Activated naive CD4-positive, alpha-beta T cell treated with anti-CD3 and anti-CD28 coated beads for 36 hours (primary cell): ENCODE measurements at regions not wholly inside any gene's neighbourhood (a gene's known extent, or its start where the extent isn't known, plus 50 kb on each side); places are given as distances from the start of the nearest gene placed in this dataset.

ENCODE experiments used
- CTCF ChIA-PET: fragments of 350-600 bp; sonication (Branson Sonifier 250); formaldehyde crosslinking; loops from one replicate; lab custom pipeline; 2021; ENCODE audit warnings: antibody characterized with exemption; lab: Charles Lee
- DNase-seq: peaks from one replicate; pipeline ENCODE4 v3.0.0-alpha.2; 2020
- H3K27ac Mint-ChIP-seq: one replicate; pipeline ENCODE4 v1.8.0; 2021; ENCODE audit warnings: mild to moderate bottlenecking, mixed read lengths
- H3K27me3 Mint-ChIP-seq: one replicate; pipeline ENCODE4 v1.8.0; 2021; ENCODE audit warnings: low read depth, mixed read lengths
- H3K36me3 Mint-ChIP-seq: one replicate; pipeline ENCODE4 v1.8.0; 2021; ENCODE audit warnings: low read depth, mixed read lengths
- H3K4me1 Mint-ChIP-seq: one replicate; pipeline ENCODE4 v1.8.0; 2021; ENCODE audit warnings: low read depth, mixed read lengths
- H3K4me3 Mint-ChIP-seq: one replicate; pipeline ENCODE4 v1.8.0; 2021; ENCODE audit warnings: mild to moderate bottlenecking, moderate library complexity, mixed read lengths
- H3K9me3 Mint-ChIP-seq: one replicate; pipeline ENCODE4 v1.8.0; 2021; ENCODE audit warnings: mixed read lengths
- intact Hi-C: fragments of 100-400 bp; cut with micrococcal nuclease; formaldehyde crosslinking; loops from one replicate; pipeline ENCODE4 v1.15.1; 2023

GRCh38 chr4:26176598-26177149, 144.1 kb upstream of the RBPJ start:
- peaks cover 9% of the 10 kb centered on the region for H3K27me3 Mint-ChIP-seq
- H3K36me3 Mint-ChIP-seq: no peaks in the 10 kb centered on the region
- intact Hi-C loops: no loop called here
- CTCF ChIA-PET: no interaction called here
- no peaks in the 10 kb centered on the region for H3K9me3 Mint-ChIP-seq
- peaks cover 16% of the 10 kb centered on the region for H3K4me1 Mint-ChIP-seq
- no peak for DNase-seq
- no peak overlapping the region for H3K4me3 Mint-ChIP-seq
- no peak overlapping the region for H3K27ac Mint-ChIP-seq

DNA sequence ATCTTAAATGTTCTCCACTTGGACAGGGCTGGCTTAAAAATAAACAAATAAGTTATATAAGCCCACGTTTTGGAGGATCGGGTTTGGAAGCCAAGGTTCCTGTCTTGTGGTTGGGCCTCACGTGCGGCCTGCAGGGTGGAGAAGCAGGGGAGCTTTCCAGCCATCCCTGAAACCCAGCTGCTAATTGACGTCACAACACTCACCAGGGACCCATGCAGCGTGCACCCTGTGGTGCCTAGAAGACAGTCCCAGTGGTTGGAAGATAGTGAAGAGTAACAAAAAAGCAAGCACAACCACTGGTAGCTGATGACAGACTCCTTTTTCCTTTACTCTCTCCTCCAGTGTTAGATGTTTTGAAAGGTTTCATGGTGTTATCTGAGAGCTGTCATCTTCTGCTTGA, 142.0 kb upstream of the RBPJ start:
- intact Hi-C loops: loop anchor here (1.0 kb wide), 3 partner anchors 14 to 91 kb away; no protein-coding TSS in a partner anchor
- Mint-ChIP-seq H3K27me3 (peaks cover 1% of the 10 kb centered on the region), H3K4me3 (no peak overlapping the region), H3K4me1 (peaks cover 16% of the 10 kb centered on the region), H3K27ac (peak overlapping the region; percentile 60), H3K36me3 (no peaks in the 10 kb centered on the region), H3K9me3 (no peaks in the 10 kb centered on the region)
- CTCF ChIA-PET: interaction anchor here (0.6 kb wide), 2 partner anchors 30 to 89 kb away, joined by 3 to 4 read pairs; no protein-coding TSS in a partner anchor
- DNase-seq: no peak

- intact Hi-C loops: loop anchor here (1.0 kb wide), 3 partner anchors 14 to 91 kb away; no protein-coding TSS in a partner anchor
- DNase-seq: peak; percentile 33
- CTCF ChIA-PET: interaction anchor here (0.6 kb wide), 2 partner anchors 29 to 89 kb away, joined by 3 to 4 read pairs; no protein-coding TSS in a partner anchor
- Mint-ChIP-seq H3K4me1 (peaks cover 16% of the 10 kb centered on the region), H3K27ac (peak overlapping the region; percentile 60), H3K9me3 (no peaks in the 10 kb centered on the region), H3K27me3 (no peaks in the 10 kb centered on the region), H3K4me3 (no peak overlapping the region), H3K36me3 (no peaks in the 10 kb centered on the region)
Measured at GRCh38 chr4:26179316-26179760, 141.5 kb upstream of the RBPJ start.

DNA sequence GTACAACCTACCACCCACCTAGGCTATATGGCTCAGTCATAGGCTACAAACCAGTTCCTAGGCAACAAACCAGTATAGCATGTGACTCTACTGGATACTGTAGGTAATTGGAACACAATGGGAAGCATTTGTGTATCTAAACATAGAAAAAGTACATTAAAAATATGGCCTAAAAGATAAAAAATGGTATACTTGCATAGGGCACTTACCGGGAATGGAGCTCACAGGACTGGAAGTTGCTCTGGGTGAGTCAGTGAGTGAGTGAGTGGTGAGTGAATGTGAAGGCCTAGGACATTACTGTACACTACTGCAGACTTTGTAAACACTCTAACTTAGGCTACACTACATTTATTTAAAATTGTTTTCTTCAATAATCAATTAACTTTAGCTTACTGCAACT, 139.2 kb upstream of the RBPJ start:
- Mint-ChIP-seq H3K27ac (no peak overlapping the region), H3K36me3 (no peaks in the 10 kb centered on the region), H3K9me3 (no peaks in the 10 kb centered on the region), H3K4me1 (peaks cover 6% of the 10 kb centered on the region), H3K4me3 (no peak overlapping the region), H3K27me3 (no peaks in the 10 kb centered on the region)
- DNase-seq: no peak
- CTCF ChIA-PET: no interaction called here
- intact Hi-C loops: no loop called here

- H3K4me3 Mint-ChIP-seq: no peak overlapping the region
- CTCF ChIA-PET: interaction anchor here (1.5 kb wide), 1 partner anchor 8 kb away, joined by 3 read pairs; no protein-coding TSS in a partner anchor
- H3K4me1 Mint-ChIP-seq: peaks cover 6% of the 10 kb centered on the region
- H3K36me3 Mint-ChIP-seq: no peaks in the 10 kb centered on the region
- H3K9me3 Mint-ChIP-seq: no peaks in the 10 kb centered on the region
- H3K27me3 Mint-ChIP-seq: no peaks in the 10 kb centered on the region
- DNase-seq: no peak
- no peak overlapping the region for H3K27ac Mint-ChIP-seq
- intact Hi-C loops: no loop called here
Measured at GRCh38 chr4:26183017-26183416, 137.8 kb upstream of the RBPJ start.

- DNase-seq: no peak
- H3K27ac Mint-ChIP-seq: no peak overlapping the region
- no peaks in the 10 kb centered on the region for H3K36me3 Mint-ChIP-seq
- H3K27me3 Mint-ChIP-seq: no peaks in the 10 kb centered on the region
- no peak overlapping the region for H3K4me3 Mint-ChIP-seq
- no peaks in the 10 kb centered on the region for H3K4me1 Mint-ChIP-seq
- CTCF ChIA-PET: interaction anchor here (0.6 kb wide), 1 partner anchor 124 kb away, joined by 4 read pairs; no protein-coding TSS in a partner anchor
- H3K9me3 Mint-ChIP-seq: no peaks in the 10 kb centered on the region
- intact Hi-C loops: no loop called here
Measured at GRCh38 chr4:26185436-26185835, 135.4 kb upstream of the RBPJ start.

DNA sequence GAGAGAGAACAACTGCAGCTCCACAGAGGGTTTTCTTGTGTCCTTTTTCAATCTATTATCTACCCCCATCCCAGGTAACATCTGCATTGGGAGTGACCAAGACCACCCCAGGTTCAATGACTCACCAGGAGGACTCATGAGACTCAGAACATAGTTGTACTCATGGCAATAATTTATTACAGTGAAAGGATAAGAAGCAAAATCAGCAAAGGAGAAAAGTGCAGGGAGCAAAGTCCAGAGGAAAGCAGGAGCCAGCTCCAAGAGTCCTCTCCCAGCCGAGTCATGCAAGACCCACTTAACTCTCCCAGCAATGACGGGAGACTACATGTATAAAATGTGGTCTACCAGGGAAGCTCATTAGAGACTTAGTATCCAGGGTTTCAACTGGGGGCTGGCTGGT, 129.5 kb upstream of the RBPJ start:
- no peaks in the 10 kb centered on the region for H3K27me3 Mint-ChIP-seq
- H3K4me3 Mint-ChIP-seq: no peak overlapping the region
- CTCF ChIA-PET: interaction anchor here (0.6 kb wide), 1 partner anchor 9 kb away, joined by 3 read pairs; no protein-coding TSS in a partner anchor
- H3K27ac Mint-ChIP-seq: no peak overlapping the region
- intact Hi-C loops: loop anchor here (5.0 kb wide), 5 partner anchors 221 to 811 kb away; partner anchors contain the start of genes SMIM20 and STIM2
- H3K9me3 Mint-ChIP-seq: no peaks in the 10 kb centered on the region
- no peak for DNase-seq
- H3K4me1 Mint-ChIP-seq: peaks cover 39% of the 10 kb centered on the region
- no peaks in the 10 kb centered on the region for H3K36me3 Mint-ChIP-seq

DNA sequence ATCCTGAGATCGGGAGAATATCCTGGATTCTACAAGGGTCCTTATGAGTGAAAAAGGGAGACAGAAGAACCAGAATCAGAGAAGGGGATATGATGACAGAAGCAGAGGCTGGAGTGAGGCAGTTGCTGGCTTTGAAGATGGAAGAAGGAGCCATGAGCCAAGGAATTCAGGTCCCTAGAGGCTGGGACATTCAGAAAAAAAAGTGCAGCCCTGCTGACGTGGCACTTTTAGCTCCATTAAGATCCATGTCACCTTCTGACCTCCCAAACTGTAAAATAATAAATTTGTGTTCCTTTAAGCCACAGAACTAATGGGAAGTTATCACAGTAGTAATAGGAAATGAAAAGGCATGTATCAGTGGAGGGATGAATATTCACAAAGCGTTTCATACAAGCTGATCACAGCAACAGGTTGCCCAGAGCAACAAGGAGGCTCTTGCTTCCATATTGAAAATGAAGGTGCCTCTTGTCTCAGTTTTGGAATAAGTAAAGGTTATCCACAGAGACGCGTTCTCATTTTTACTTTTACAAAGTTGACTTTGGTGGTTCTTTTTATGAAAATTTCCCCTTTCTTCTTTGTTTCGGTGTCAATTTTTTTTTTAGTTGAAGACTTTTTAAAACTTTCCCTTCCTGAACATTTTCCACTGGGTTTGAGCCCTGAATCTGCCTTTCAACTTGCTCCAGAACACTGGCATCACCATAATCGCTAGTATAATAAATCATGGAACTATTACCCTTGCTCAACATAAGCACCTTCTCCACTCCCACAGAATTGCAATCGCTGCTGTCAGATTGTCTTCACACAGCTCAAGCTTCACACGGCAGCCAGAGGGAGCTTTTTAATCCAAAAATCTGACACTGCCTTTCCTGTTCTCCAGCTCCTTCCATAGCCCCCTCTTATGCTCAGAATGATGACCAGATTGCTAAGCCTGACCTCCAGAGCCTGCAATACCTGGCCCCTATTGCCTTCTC, 127.6 kb upstream of the RBPJ start:
- H3K27ac Mint-ChIP-seq: peak overlapping the region; percentile 94
- intact Hi-C loops: loop anchor here (1.0 to 5.0 kb wide), 12 partner anchors 14 to 809 kb away; partner anchors contain the start of genes SMIM20 and STIM2

GRCh38 chr4:26194764-26195163, 126.0 kb upstream of the RBPJ start:
- peak overlapping the region; percentile 94 for H3K27ac Mint-ChIP-seq
- H3K36me3 Mint-ChIP-seq: no peaks in the 10 kb centered on the region
- H3K9me3 Mint-ChIP-seq: no peaks in the 10 kb centered on the region
- peaks cover 66% of the 10 kb centered on the region for H3K4me1 Mint-ChIP-seq
- H3K4me3 Mint-ChIP-seq: no peak overlapping the region
- DNase-seq: peak; percentile 34
- intact Hi-C loops: loop anchor here (5.0 kb wide), 6 partner anchors 218 to 808 kb away; partner anchors contain the start of genes SMIM20 and STIM2
- peaks cover 1% of the 10 kb centered on the region for H3K27me3 Mint-ChIP-seq
- CTCF ChIA-PET: interaction anchor here (0.8 to 3.3 kb wide), 9 partner anchors 106 to 214 kb away, joined by 3 to 20 read pairs (median 5); partner anchors contain the start of gene RBPJ

More for the DNA sequence above, 127.6 kb upstream of the RBPJ start:
- H3K9me3 Mint-ChIP-seq: no peaks in the 10 kb centered on the region
- no peaks in the 10 kb centered on the region for H3K27me3 Mint-ChIP-seq
- peaks cover 55% of the 10 kb centered on the region for H3K4me1 Mint-ChIP-seq
- peak; percentile 76 for DNase-seq
- peak overlapping the region; percentile 33 for H3K4me3 Mint-ChIP-seq
- no peaks in the 10 kb centered on the region for H3K36me3 Mint-ChIP-seq
- CTCF ChIA-PET: interaction anchor here (0.7 to 3.1 kb wide), 8 partner anchors 22 to 137 kb away, joined by 3 to 20 read pairs (median 4); partner anchors contain the start of gene RBPJ

DNA sequence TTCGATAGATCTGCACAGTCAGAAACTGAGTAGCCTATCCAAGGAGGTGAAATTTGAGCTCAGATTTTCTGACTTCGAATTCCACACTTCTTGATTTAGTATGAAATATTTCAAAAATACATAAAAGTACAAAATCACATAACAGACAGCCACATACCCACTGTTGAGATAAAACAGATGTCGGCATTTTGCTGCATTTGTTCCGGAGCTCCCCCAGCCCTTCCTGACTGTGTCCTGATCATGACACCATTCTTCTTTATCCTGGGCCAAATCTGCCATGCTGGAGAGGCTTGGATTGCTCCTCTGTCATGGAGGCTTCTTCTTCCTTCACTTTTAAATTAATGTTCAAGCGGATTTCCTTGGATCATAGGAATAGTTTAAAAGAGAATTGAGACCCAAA, 124.2 kb upstream of the RBPJ start:
- Mint-ChIP-seq H3K4me1 (peaks cover 72% of the 10 kb centered on the region), H3K36me3 (no peaks in the 10 kb centered on the region), H3K9me3 (no peaks in the 10 kb centered on the region), H3K27ac (peak overlapping the region; percentile 88), H3K4me3 (no peak overlapping the region), H3K27me3 (peaks cover 1% of the 10 kb centered on the region)
- no peak for DNase-seq
- CTCF ChIA-PET: interaction anchor here (0.7 to 3.3 kb wide), 7 partner anchors 9 to 168 kb away, joined by 3 to 12 read pairs (median 4); no protein-coding TSS in a partner anchor
- intact Hi-C loops: loop anchor here (5.0 kb wide), 1 partner anchor 796 kb away; no protein-coding TSS in a partner anchor

DNA sequence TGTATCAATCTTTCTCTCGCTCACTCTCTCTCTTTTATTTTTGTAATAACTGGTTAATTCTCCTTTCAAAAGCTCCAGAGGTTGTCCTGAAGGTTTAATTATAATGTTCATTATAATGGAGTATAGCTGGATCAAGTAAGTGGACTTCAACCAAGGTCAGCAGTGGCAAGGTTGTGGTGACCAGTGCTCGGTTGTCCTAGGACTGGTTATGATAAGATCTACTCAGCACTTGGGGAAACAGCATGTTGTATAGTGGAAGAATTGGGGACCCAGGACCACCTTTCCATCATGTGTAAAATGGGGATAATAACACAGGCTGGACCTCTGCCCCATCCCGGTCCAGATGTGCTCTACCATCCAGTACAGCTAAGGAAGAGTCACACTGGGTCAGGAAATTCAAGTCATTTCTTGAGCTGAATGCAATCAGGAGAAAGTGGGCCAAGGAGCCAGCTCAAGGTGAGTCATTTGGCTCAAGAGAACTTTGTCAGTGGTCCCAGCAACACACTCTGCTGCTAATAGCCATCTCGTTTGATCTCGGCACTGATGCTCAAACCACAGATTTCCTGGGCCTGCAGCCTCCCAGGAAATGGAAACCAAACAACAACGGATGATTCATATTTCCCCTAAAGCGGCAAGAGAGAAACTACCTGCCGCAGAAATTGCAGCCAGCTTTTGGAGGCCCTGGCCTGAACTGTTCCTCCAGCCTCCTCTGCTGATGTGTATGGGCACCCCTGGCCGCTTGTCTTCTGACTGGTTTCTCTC, 123.6 kb upstream of the RBPJ start:
- H3K36me3 Mint-ChIP-seq: no peaks in the 10 kb centered on the region
- peak overlapping the region; percentile 0 for H3K4me3 Mint-ChIP-seq
- DNase-seq: peak; percentile 86
- CTCF ChIA-PET: interaction anchor here (0.6 to 3.3 kb wide), 9 partner anchors 8 to 656 kb away, joined by 3 to 12 read pairs (median 3); no protein-coding TSS in a partner anchor
- no peaks in the 10 kb centered on the region for H3K9me3 Mint-ChIP-seq
- H3K27ac Mint-ChIP-seq: peak overlapping the region; percentile 88
- H3K4me1 Mint-ChIP-seq: peaks cover 72% of the 10 kb centered on the region
- intact Hi-C loops: loop anchor here (1.0 to 5.0 kb wide), 8 partner anchors 18 to 795 kb away; no protein-coding TSS in a partner anchor
- H3K27me3 Mint-ChIP-seq: peaks cover 1% of the 10 kb centered on the region
